ENCODE measurements at regions not wholly inside any gene's neighbourhood (a gene's known extent, or its start where the extent isn't known, plus 50 kb on each side); places are given as distances from the start of the nearest gene placed in this dataset.

DNA sequence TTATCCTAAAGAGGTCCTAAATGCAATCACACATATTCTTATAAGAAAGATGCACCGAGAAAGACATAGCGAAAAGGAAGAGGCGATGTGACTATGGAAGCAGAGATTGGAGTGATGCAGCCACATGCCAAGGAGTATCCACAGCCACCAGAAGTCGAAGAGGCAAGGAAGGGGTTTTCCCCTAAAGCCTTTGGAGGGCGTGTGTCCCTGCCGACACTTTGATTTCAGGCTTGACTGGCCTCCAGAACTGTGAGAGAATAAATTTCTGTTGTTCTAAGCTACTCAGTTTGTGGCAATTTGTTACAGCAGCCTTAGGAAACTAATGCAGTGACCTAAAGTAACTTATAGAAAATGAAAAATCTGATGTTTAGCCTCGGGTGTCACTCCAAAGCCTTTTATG is 179.5 kb upstream of the CITED2 start:
- H3K4me3 ChIP-seq (ENCODE audit: low read depth, low read length), result no peak overlapping the region
- DNase-seq (ENCODE audit: low read depth), result no peak
- in situ Hi-C loops (cut with HindIII; ENCODE audit: low sequenced_read_pairs), result no loop called here
- TF ChIP-seq, protein P1, sequence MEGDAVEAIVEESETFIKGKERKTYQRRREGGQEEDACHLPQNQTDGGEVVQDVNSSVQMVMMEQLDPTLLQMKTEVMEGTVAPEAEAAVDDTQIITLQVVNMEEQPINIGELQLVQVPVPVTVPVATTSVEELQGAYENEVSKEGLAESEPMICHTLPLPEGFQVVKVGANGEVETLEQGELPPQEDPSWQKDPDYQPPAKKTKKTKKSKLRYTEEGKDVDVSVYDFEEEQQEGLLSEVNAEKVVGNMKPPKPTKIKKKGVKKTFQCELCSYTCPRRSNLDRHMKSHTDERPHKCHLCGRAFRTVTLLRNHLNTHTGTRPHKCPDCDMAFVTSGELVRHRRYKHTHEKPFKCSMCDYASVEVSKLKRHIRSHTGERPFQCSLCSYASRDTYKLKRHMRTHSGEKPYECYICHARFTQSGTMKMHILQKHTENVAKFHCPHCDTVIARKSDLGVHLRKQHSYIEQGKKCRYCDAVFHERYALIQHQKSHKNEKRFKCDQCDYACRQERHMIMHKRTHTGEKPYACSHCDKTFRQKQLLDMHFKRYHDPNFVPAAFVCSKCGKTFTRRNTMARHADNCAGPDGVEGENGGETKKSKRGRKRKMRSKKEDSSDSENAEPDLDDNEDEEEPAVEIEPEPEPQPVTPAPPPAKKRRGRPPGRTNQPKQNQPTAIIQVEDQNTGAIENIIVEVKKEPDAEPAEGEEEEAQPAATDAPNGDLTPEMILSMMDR (IDR thresholded peaks at IDR 0.05; ENCODE audit: low read depth, low read length, missing control alignments), result no peak

DNA sequence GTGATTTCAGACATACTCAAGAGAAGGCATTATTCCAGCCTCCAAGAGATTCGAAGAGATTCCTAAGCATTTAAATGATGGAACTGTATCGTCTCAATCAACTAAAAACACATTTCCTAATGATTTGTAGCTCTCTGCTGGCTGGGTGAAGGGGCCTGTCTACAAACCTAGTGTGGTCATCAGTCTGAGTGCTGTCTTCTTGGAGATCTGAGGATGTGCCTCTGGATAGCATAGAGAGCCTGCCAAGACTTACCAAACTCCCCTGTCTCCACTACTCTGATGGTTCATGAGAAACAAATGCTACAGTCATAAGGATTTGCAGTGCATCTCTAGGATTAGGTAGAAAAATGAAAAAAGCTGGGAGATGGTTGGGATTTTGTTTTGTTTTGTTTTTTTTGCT is 176.9 kb upstream of the CITED2 start:
- no peak overlapping the region for H3K4me3 ChIP-seq (ENCODE audit: low read depth, low read length)
- in situ Hi-C loops (cut with HindIII; ENCODE audit: low sequenced_read_pairs), result no loop called here
- no peak for DNase-seq (ENCODE audit: low read depth)
- TF ChIP-seq, protein P1 (IDR thresholded peaks at IDR 0.05; ENCODE audit: low read depth, low read length, missing control alignments), result no peak

DNA sequence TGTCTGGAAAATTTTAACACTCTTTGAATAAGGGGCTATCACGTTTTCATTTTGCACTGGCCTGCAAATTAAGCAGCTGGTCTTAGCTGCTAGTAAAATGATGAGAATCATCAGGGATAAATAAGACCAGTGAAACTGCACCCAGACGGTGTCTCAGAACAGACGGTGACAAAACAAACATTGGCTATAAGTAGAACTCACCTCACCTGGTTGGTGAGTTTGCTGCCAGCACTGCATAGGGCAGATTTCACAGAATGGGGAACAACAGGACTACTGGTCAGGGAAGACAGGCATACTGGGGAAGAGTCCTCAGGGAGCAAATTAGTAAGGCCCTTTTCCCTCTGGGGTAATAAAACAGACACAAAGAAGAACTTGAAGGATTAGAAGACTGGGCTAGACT is 175.9 kb upstream of the CITED2 start:
- H3K4me3 ChIP-seq (ENCODE audit: low read depth, low read length), result no peak overlapping the region
- no peak for DNase-seq (ENCODE audit: low read depth)
- TF ChIP-seq, protein P1 (IDR thresholded peaks at IDR 0.05; ENCODE audit: low read depth, low read length, missing control alignments), result no peak
- in situ Hi-C loops (cut with HindIII; ENCODE audit: low sequenced_read_pairs), result no loop called here

DNA sequence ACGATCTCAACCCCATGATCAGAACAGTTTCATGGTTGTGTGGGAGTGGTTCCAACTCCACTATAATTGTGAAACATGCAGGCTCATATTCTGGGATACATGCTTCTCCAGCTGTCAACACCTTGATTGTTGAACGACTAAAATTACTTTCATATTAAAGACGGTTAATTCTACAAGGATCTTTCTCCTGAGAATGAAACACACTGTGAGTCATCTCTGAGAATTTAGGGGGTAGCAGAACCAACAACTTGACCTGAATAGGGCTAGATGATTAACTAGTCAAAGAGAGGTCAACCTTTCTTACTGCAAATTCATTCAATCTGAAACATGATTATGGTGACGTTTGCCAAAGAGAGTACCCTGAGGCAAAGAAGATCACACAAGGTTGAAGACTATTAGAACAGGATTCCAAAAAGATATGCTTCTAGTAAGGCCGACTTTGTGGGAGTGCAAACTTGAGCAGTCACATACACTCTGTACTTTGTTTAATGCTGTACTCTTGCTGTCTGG is 175.2 kb upstream of the CITED2 start:
- in situ Hi-C loops (cut with HindIII; ENCODE audit: low sequenced_read_pairs), result no loop called here
- no peak overlapping the region for H3K4me3 ChIP-seq (ENCODE audit: low read depth, low read length)
- TF ChIP-seq, protein P1 (IDR thresholded peaks at IDR 0.05; ENCODE audit: low read depth, low read length, missing control alignments), result no peak
- no peak for DNase-seq (ENCODE audit: low read depth)

DNA sequence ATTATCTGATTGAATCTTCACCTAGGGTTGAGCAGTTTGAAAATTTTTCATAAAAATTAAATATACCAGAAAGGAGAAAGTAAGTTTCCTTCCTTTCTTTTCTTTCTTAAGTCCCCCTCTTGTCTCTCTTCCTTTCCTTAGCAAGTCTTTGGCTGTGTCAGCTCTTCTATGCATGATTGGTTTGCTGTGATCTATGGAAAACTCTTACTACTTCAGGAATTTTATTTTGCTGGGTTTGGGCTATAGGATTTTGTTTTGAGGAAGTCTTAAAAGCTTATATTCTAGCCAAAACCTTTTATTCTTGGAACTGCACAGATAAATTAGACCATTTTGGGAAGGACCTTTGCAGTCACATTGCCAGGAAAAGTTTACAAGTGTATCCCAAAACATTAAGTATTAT is 173.4 kb upstream of the CITED2 start:
- TF ChIP-seq, protein P1 (IDR thresholded peaks at IDR 0.05; ENCODE audit: low read depth, low read length, missing control alignments), result no peak
- in situ Hi-C loops (cut with HindIII; ENCODE audit: low sequenced_read_pairs), result no loop called here
- H3K4me3 ChIP-seq (ENCODE audit: low read depth, low read length), result no peak overlapping the region
- DNase-seq (ENCODE audit: low read depth), result no peak

DNA sequence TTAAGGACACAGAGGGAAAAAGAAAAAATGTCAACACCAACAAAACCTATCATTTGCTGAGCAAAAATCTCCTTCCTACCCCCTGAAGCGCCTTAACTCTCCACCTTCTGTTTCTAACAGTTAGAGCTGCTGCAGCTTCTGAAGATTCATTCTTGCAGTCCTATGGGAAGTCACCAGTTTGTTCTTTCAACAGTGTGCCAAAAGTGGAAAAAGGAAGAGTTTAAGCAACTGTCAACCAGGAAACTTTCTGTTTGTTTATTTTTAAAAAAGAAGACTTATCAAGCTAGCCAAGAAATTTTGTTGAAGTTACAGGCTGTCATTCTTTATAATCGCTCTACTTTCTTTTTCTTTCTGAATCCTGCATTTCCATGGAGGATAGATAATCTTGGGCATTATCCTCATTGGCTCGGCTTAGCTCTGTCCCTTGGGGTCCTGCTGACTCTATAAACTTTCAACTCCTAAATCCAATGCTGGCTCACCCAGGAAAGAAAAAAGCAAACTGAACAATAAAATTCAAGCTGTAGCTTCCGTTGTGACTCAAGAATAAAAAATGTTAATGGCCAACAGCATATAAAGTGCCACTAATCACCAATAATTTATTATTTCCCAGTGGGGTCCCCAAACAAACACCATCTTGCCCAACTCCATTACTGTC is 172.8 kb upstream of the CITED2 start:
- TF ChIP-seq, protein P1 (IDR thresholded peaks at IDR 0.05; ENCODE audit: low read depth, low read length, missing control alignments), result no peak
- in situ Hi-C loops (cut with HindIII; ENCODE audit: low sequenced_read_pairs), result no loop called here
- DNase-seq (ENCODE audit: low read depth), result no peak
- H3K4me3 ChIP-seq (ENCODE audit: low read depth, low read length), result no peak overlapping the region
